ENCODE measurements at regions not wholly inside any gene's neighbourhood (a gene's known extent, or its start where the extent isn't known, plus 50 kb on each side); places are given as distances from the start of the nearest gene placed in this dataset.
"Not testable (repeated sequence)": the region's sequence is repeated elsewhere in the genome, so short reads cannot be mapped to it uniquely, and the experiment has no call there.

GRCh38 chr9:41347893-41348292 is 158.8 kb upstream of the ZNG1F start:
- not testable (repeated sequence) for H3K4me1 Mint-ChIP-seq (ENCODE audit: low read depth, unreplicated experiment); H3K27me3 Mint-ChIP-seq (ENCODE audit: unreplicated experiment); H3K4me3 Mint-ChIP-seq (ENCODE audit: unreplicated experiment); H3K27ac Mint-ChIP-seq (ENCODE audit: unreplicated experiment); H3K9me3 Mint-ChIP-seq (ENCODE audit: unreplicated experiment); DNase-seq; H3K36me3 Mint-ChIP-seq (ENCODE audit: unreplicated experiment)

GRCh38 chr9:41332562-41332961 is 143.4 kb upstream of the ZNG1F start:
- H3K27me3 Mint-ChIP-seq (ENCODE audit: unreplicated experiment); H3K9me3 Mint-ChIP-seq (ENCODE audit: unreplicated experiment); H3K27ac Mint-ChIP-seq (ENCODE audit: unreplicated experiment); DNase-seq; H3K4me1 Mint-ChIP-seq (ENCODE audit: low read depth, unreplicated experiment); H3K36me3 Mint-ChIP-seq (ENCODE audit: unreplicated experiment); H3K4me3 Mint-ChIP-seq (ENCODE audit: unreplicated experiment): not testable (repeated sequence)

GRCh38 chr9:41321277-41321676 is 132.2 kb upstream of the ZNG1F start:
- H3K9me3 Mint-ChIP-seq (ENCODE audit: unreplicated experiment); H3K27ac Mint-ChIP-seq (ENCODE audit: unreplicated experiment); H3K4me3 Mint-ChIP-seq (ENCODE audit: unreplicated experiment); H3K27me3 Mint-ChIP-seq (ENCODE audit: unreplicated experiment); H3K36me3 Mint-ChIP-seq (ENCODE audit: unreplicated experiment); DNase-seq; H3K4me1 Mint-ChIP-seq (ENCODE audit: low read depth, unreplicated experiment): not testable (repeated sequence)

GRCh38 chr9:41308953-41309352 is 119.8 kb upstream of the ZNG1F start:
- H3K27me3 Mint-ChIP-seq (ENCODE audit: unreplicated experiment); DNase-seq; H3K36me3 Mint-ChIP-seq (ENCODE audit: unreplicated experiment); H3K27ac Mint-ChIP-seq (ENCODE audit: unreplicated experiment); H3K9me3 Mint-ChIP-seq (ENCODE audit: unreplicated experiment); H3K4me3 Mint-ChIP-seq (ENCODE audit: unreplicated experiment); H3K4me1 Mint-ChIP-seq (ENCODE audit: low read depth, unreplicated experiment): not testable (repeated sequence)

GRCh38 chr9:41285744-41286143 is 96.6 kb upstream of the ZNG1F start:
- not testable (repeated sequence) for H3K36me3 Mint-ChIP-seq (ENCODE audit: unreplicated experiment); H3K4me3 Mint-ChIP-seq (ENCODE audit: unreplicated experiment); H3K27ac Mint-ChIP-seq (ENCODE audit: unreplicated experiment); H3K27me3 Mint-ChIP-seq (ENCODE audit: unreplicated experiment); H3K4me1 Mint-ChIP-seq (ENCODE audit: low read depth, unreplicated experiment); DNase-seq; H3K9me3 Mint-ChIP-seq (ENCODE audit: unreplicated experiment)

GRCh38 chr9:41280299-41281238 is 91.5 kb upstream of the ZNG1F start:
- H3K4me1 Mint-ChIP-seq (ENCODE audit: low read depth, unreplicated experiment); DNase-seq; H3K9me3 Mint-ChIP-seq (ENCODE audit: unreplicated experiment); H3K27ac Mint-ChIP-seq (ENCODE audit: unreplicated experiment); H3K4me3 Mint-ChIP-seq (ENCODE audit: unreplicated experiment); H3K36me3 Mint-ChIP-seq (ENCODE audit: unreplicated experiment); H3K27me3 Mint-ChIP-seq (ENCODE audit: unreplicated experiment): not testable (repeated sequence)

GRCh38 chr9:41279437-41279836 is 90.3 kb upstream of the ZNG1F start:
- H3K4me3 Mint-ChIP-seq (ENCODE audit: unreplicated experiment); H3K4me1 Mint-ChIP-seq (ENCODE audit: low read depth, unreplicated experiment); H3K27ac Mint-ChIP-seq (ENCODE audit: unreplicated experiment); H3K27me3 Mint-ChIP-seq (ENCODE audit: unreplicated experiment); H3K9me3 Mint-ChIP-seq (ENCODE audit: unreplicated experiment); H3K36me3 Mint-ChIP-seq (ENCODE audit: unreplicated experiment); DNase-seq: not testable (repeated sequence)

GRCh38 chr9:41279033-41279432 is 89.9 kb upstream of the ZNG1F start:
- H3K27ac Mint-ChIP-seq (ENCODE audit: unreplicated experiment); H3K9me3 Mint-ChIP-seq (ENCODE audit: unreplicated experiment); DNase-seq; H3K36me3 Mint-ChIP-seq (ENCODE audit: unreplicated experiment); H3K27me3 Mint-ChIP-seq (ENCODE audit: unreplicated experiment); H3K4me1 Mint-ChIP-seq (ENCODE audit: low read depth, unreplicated experiment); H3K4me3 Mint-ChIP-seq (ENCODE audit: unreplicated experiment): not testable (repeated sequence)

- DNase-seq, result peak; percentile 91
- H3K27ac Mint-ChIP-seq (ENCODE audit: unreplicated experiment); H3K36me3 Mint-ChIP-seq (ENCODE audit: unreplicated experiment); H3K9me3 Mint-ChIP-seq (ENCODE audit: unreplicated experiment); H3K4me1 Mint-ChIP-seq (ENCODE audit: low read depth, unreplicated experiment); H3K27me3 Mint-ChIP-seq (ENCODE audit: unreplicated experiment): not testable (repeated sequence)
- peak overlapping the region; percentile 52 for H3K4me3 Mint-ChIP-seq (ENCODE audit: unreplicated experiment)
These were observed 84.6 kb upstream of the ZNG1F start for GRCh38 chr9:41273549-41274267.

GRCh38 chr9:41272879-41273548 is 83.9 kb upstream of the ZNG1F start:
- not testable (repeated sequence) for H3K9me3 Mint-ChIP-seq (ENCODE audit: unreplicated experiment); H3K27me3 Mint-ChIP-seq (ENCODE audit: unreplicated experiment); H3K4me1 Mint-ChIP-seq (ENCODE audit: low read depth, unreplicated experiment); H3K27ac Mint-ChIP-seq (ENCODE audit: unreplicated experiment); H3K4me3 Mint-ChIP-seq (ENCODE audit: unreplicated experiment); H3K36me3 Mint-ChIP-seq (ENCODE audit: unreplicated experiment)
- DNase-seq, result peak; percentile 64

- H3K4me3 Mint-ChIP-seq (ENCODE audit: unreplicated experiment); H3K36me3 Mint-ChIP-seq (ENCODE audit: unreplicated experiment); H3K27ac Mint-ChIP-seq (ENCODE audit: unreplicated experiment); H3K4me1 Mint-ChIP-seq (ENCODE audit: low read depth, unreplicated experiment); H3K27me3 Mint-ChIP-seq (ENCODE audit: unreplicated experiment); DNase-seq; H3K9me3 Mint-ChIP-seq (ENCODE audit: unreplicated experiment): not testable (repeated sequence)
These were observed 81.9 kb upstream of the ZNG1F start for GRCh38 chr9:41270992-41271391.

- not testable (repeated sequence) for H3K27me3 Mint-ChIP-seq (ENCODE audit: unreplicated experiment); H3K27ac Mint-ChIP-seq (ENCODE audit: unreplicated experiment)
These were observed 80.4 kb upstream of the ZNG1F start for GRCh38 chr9:41269471-41269870.

More at GRCh38 chr9:41269471-41269870, 80.4 kb upstream of the ZNG1F start:
- not testable (repeated sequence) for H3K4me3 Mint-ChIP-seq (ENCODE audit: unreplicated experiment); H3K36me3 Mint-ChIP-seq (ENCODE audit: unreplicated experiment); H3K4me1 Mint-ChIP-seq (ENCODE audit: low read depth, unreplicated experiment); H3K9me3 Mint-ChIP-seq (ENCODE audit: unreplicated experiment)
- DNase-seq, result peak; percentile 79
